ENCODE measurements at regions not wholly inside any gene's neighbourhood (a gene's known extent, or its start where the extent isn't known, plus 50 kb on each side); places are given as distances from the start of the nearest gene placed in this dataset.

- Histone ChIP-seq H3K14ac (ENCODE audit: low read length in 2 of 2) (no peak overlapping the region), H3K23ac (ENCODE audit: low read length in 2 of 2) (no peak overlapping the region), H2BK5ac (ENCODE audit: low read depth, low read length, poor library complexity, severe bottlenecking) (no peak overlapping the region), H3K4me2 (ENCODE audit: low read length, poor library complexity, severe bottlenecking) (no peak overlapping the region), H2AFZ (ENCODE audit: low read depth, low read length) (no peak overlapping the region), H2BK15ac (ENCODE audit: low read depth, poor library complexity, severe bottlenecking) (no peak overlapping the region), H3K4ac (ENCODE audit: low read depth in 1 of 2, low read length in 2 of 2) (no peak overlapping the region), H2AK5ac (ENCODE audit: low read length, severe bottlenecking) (peak overlapping the region; percentile 62), H3K79me1 (replicated peaks; ENCODE audit: low read length, poor library complexity, severe bottlenecking) (no peaks in the 10 kb centered on the region), H3K27ac (ENCODE audit: low read length, poor library complexity, severe bottlenecking) (no peak overlapping the region), H4K91ac (ENCODE audit: low read length) (no peak overlapping the region), H3K4me1 (ENCODE audit: control insufficient read depth, insufficient read depth, low read depth, low read length) (peaks cover 21% of the 10 kb centered on the region), H3K4me3 (ENCODE audit: insufficient read depth in 1 of 2, low read depth in 1 of 2, low read length in 2 of 2) (no peak overlapping the region), H4K8ac (ENCODE audit: low read length) (peak overlapping the region; percentile 69), H3K27me3 (ENCODE audit: control insufficient read depth in 1 of 2, insufficient read depth in 1 of 2, low read length in 2 of 2) (peaks cover 0 to 10% of the 10 kb centered on the region in 2 experiments), H3K36me3 (ENCODE audit: control insufficient read depth in 1 of 2, insufficient read depth in 2 of 2, low read depth in 1 of 2, low read length in 2 of 2) (no peaks in the 10 kb centered on the region), H3K9ac (ENCODE audit: low read length) (no peak overlapping the region), H3K9me3 (ENCODE audit: control insufficient read depth, low read length) (no peaks in the 10 kb centered on the region), H3K18ac (ENCODE audit: low read depth in 1 of 2, low read length in 2 of 2) (peak overlapping the region; percentile 28 to 48), H2BK120ac (ENCODE audit: low read depth, low read length) (no peak overlapping the region), H2BK12ac (ENCODE audit: low read length in 2 of 2) (peak overlapping the region in 1 of 2 experiments; percentile 12)
- peak; percentile 12 for DNase-seq
- 39% methylated on average over 5 of the region's 5 CpGs for WGBS
Observed at GRCh38 chr1:116825207-116825719, 71.0 kb downstream of the CD2 start.

- Histone ChIP-seq H3K4ac (ENCODE audit: low read depth in 1 of 2, low read length in 2 of 2) (peak overlapping the region in 1 of 2 experiments; percentile 32), H3K27ac (ENCODE audit: low read length, poor library complexity, severe bottlenecking) (no peak overlapping the region), H4K8ac (ENCODE audit: low read length) (peak overlapping the region; percentile 69), H3K9me3 (ENCODE audit: control insufficient read depth, low read length) (no peaks in the 10 kb centered on the region), H3K4me2 (ENCODE audit: low read length, poor library complexity, severe bottlenecking) (no peak overlapping the region), H2BK15ac (ENCODE audit: low read depth, poor library complexity, severe bottlenecking) (peak overlapping the region; percentile 68), H2BK120ac (ENCODE audit: low read depth, low read length) (peak overlapping the region; percentile 21), H4K91ac (ENCODE audit: low read length) (peak overlapping the region; percentile 84), H3K36me3 (ENCODE audit: control insufficient read depth in 1 of 2, insufficient read depth in 2 of 2, low read depth in 1 of 2, low read length in 2 of 2) (no peaks in the 10 kb centered on the region), H3K27me3 (ENCODE audit: control insufficient read depth in 1 of 2, insufficient read depth in 1 of 2, low read length in 2 of 2) (peaks cover 0 to 10% of the 10 kb centered on the region in 2 experiments), H3K79me1 (replicated peaks; ENCODE audit: low read length, poor library complexity, severe bottlenecking) (no peaks in the 10 kb centered on the region), H2AFZ (ENCODE audit: low read depth, low read length) (no peak overlapping the region), H2BK5ac (ENCODE audit: low read depth, low read length, poor library complexity, severe bottlenecking) (no peak overlapping the region), H3K14ac (ENCODE audit: low read length in 2 of 2) (peak overlapping the region in 1 of 2 experiments; percentile 84), H3K4me3 (ENCODE audit: insufficient read depth in 1 of 2, low read depth in 1 of 2, low read length in 2 of 2) (no peak overlapping the region), H3K9ac (ENCODE audit: low read length) (no peak overlapping the region), H2AK5ac (ENCODE audit: low read length, severe bottlenecking) (peak overlapping the region; percentile 62), H3K4me1 (ENCODE audit: control insufficient read depth, insufficient read depth, low read depth, low read length) (peaks cover 19% of the 10 kb centered on the region), H3K18ac (ENCODE audit: low read depth in 1 of 2, low read length in 2 of 2) (peak overlapping the region; percentile 78 to 83), H3K23ac (ENCODE audit: low read length in 2 of 2) (no peak overlapping the region), H2BK12ac (ENCODE audit: low read length in 2 of 2) (peak overlapping the region; percentile 29 to 69)
- 55% methylated on average over 8 of the region's 10 CpGs for WGBS
- peak; percentile 54 for DNase-seq
Observed at GRCh38 chr1:116825720-116826438, 71.6 kb downstream of the CD2 start.

GRCh38 chr1:116826818-116827606 is 72.8 kb downstream of the CD2 start:
- no peak overlapping the region for H3K4me2 ChIP-seq (ENCODE audit: low read length, poor library complexity, severe bottlenecking)
- peaks cover 0 to 14% of the 10 kb centered on the region in 2 experiments for H3K27me3 ChIP-seq (ENCODE audit: control insufficient read depth in 1 of 2, insufficient read depth in 1 of 2, low read length in 2 of 2)
- H3K27ac ChIP-seq (ENCODE audit: low read length, poor library complexity, severe bottlenecking): peak overlapping the region; percentile 91
- DNase-seq: peak; percentile 68
- peak overlapping the region; percentile 45 for H4K8ac ChIP-seq (ENCODE audit: low read length)
- no peak overlapping the region for H3K23ac ChIP-seq (ENCODE audit: low read length in 2 of 2)
- H3K4me3 ChIP-seq (ENCODE audit: insufficient read depth in 1 of 2, low read depth in 1 of 2, low read length in 2 of 2): no peak overlapping the region
- peaks cover 17% of the 10 kb centered on the region for H3K4me1 ChIP-seq (ENCODE audit: control insufficient read depth, insufficient read depth, low read depth, low read length)
- no peaks in the 10 kb centered on the region for H3K36me3 ChIP-seq (ENCODE audit: control insufficient read depth in 1 of 2, insufficient read depth in 2 of 2, low read depth in 1 of 2, low read length in 2 of 2)
- 32% methylated on average over 7 of the region's 9 CpGs for WGBS
- H2BK12ac ChIP-seq (ENCODE audit: low read length in 2 of 2): peak overlapping the region in 1 of 2 experiments; percentile 61
- peak overlapping the region; percentile 44 to 58 for H3K18ac ChIP-seq (ENCODE audit: low read depth in 1 of 2, low read length in 2 of 2)
- no peaks in the 10 kb centered on the region for H3K79me1 ChIP-seq (replicated peaks; ENCODE audit: low read length, poor library complexity, severe bottlenecking)
- no peak overlapping the region for H3K9ac ChIP-seq (ENCODE audit: low read length)
- no peak overlapping the region for H2AFZ ChIP-seq (ENCODE audit: low read depth, low read length)
- no peak overlapping the region for H2AK5ac ChIP-seq (ENCODE audit: low read length, severe bottlenecking)
- peak overlapping the region; percentile 60 for H2BK5ac ChIP-seq (ENCODE audit: low read depth, low read length, poor library complexity, severe bottlenecking)
- peak overlapping the region; percentile 50 to 57 for H3K4ac ChIP-seq (ENCODE audit: low read depth in 1 of 2, low read length in 2 of 2)
- peak overlapping the region; percentile 54 for H2BK120ac ChIP-seq (ENCODE audit: low read depth, low read length)
- H4K91ac ChIP-seq (ENCODE audit: low read length): peak overlapping the region; percentile 73
- H3K14ac ChIP-seq (ENCODE audit: low read length in 2 of 2): no peak overlapping the region
- no peaks in the 10 kb centered on the region for H3K9me3 ChIP-seq (ENCODE audit: control insufficient read depth, low read length)
- no peak overlapping the region for H2BK15ac ChIP-seq (ENCODE audit: low read depth, poor library complexity, severe bottlenecking)

GRCh38 chr1:116827607-116828105 is 73.4 kb downstream of the CD2 start:
- no peak overlapping the region for H3K9ac ChIP-seq (ENCODE audit: low read length)
- DNase-seq: no peak
- H3K14ac ChIP-seq (ENCODE audit: low read length in 2 of 2): no peak overlapping the region
- no peak overlapping the region for H2AFZ ChIP-seq (ENCODE audit: low read depth, low read length)
- peak overlapping the region; percentile 91 for H3K27ac ChIP-seq (ENCODE audit: low read length, poor library complexity, severe bottlenecking)
- no peak overlapping the region for H3K4me2 ChIP-seq (ENCODE audit: low read length, poor library complexity, severe bottlenecking)
- H2BK15ac ChIP-seq (ENCODE audit: low read depth, poor library complexity, severe bottlenecking): no peak overlapping the region
- H3K4me1 ChIP-seq (ENCODE audit: control insufficient read depth, insufficient read depth, low read depth, low read length): peaks cover 17% of the 10 kb centered on the region
- no peak overlapping the region for H2BK12ac ChIP-seq (ENCODE audit: low read length in 2 of 2)
- H3K79me1 ChIP-seq (replicated peaks; ENCODE audit: low read length, poor library complexity, severe bottlenecking): no peaks in the 10 kb centered on the region
- H3K27me3 ChIP-seq (ENCODE audit: control insufficient read depth in 1 of 2, insufficient read depth in 1 of 2, low read length in 2 of 2): peaks cover 0 to 20% of the 10 kb centered on the region in 2 experiments
- no peak overlapping the region for H2BK120ac ChIP-seq (ENCODE audit: low read depth, low read length)
- no peaks in the 10 kb centered on the region for H3K9me3 ChIP-seq (ENCODE audit: control insufficient read depth, low read length)
- no peak overlapping the region for H3K18ac ChIP-seq (ENCODE audit: low read depth in 1 of 2, low read length in 2 of 2)
- H3K4me3 ChIP-seq (ENCODE audit: insufficient read depth in 1 of 2, low read depth in 1 of 2, low read length in 2 of 2): no peak overlapping the region
- no peak overlapping the region for H4K91ac ChIP-seq (ENCODE audit: low read length)
- H2BK5ac ChIP-seq (ENCODE audit: low read depth, low read length, poor library complexity, severe bottlenecking): no peak overlapping the region
- no peak overlapping the region for H4K8ac ChIP-seq (ENCODE audit: low read length)
- H2AK5ac ChIP-seq (ENCODE audit: low read length, severe bottlenecking): peak overlapping the region; percentile 30
- no peak overlapping the region for H3K4ac ChIP-seq (ENCODE audit: low read depth in 1 of 2, low read length in 2 of 2)
- no peaks in the 10 kb centered on the region for H3K36me3 ChIP-seq (ENCODE audit: control insufficient read depth in 1 of 2, insufficient read depth in 2 of 2, low read depth in 1 of 2, low read length in 2 of 2)
- H3K23ac ChIP-seq (ENCODE audit: low read length in 2 of 2): no peak overlapping the region
- WGBS: 92% methylated on average over 1 of the region's 2 CpGs

All from mesenchymal stem cell (in vitro differentiated cells and primary cell).